Fibroblast of mammary gland (primary cell): ENCODE measurements at regions not wholly inside any gene's neighbourhood (a gene's known extent, or its start where the extent isn't known, plus 50 kb on each side); places are given as distances from the start of the nearest gene placed in this dataset.

Experiments used
- DNase-seq: peaks from one replicate; pipeline ENCODE4 v3.0.0-alpha.2; 2010; ENCODE audit warnings: low read depth
- H3K4me3 ChIP-seq: 2 replicates; pipeline ENCODE4 v1.5.1; 2011; ENCODE audit warnings: low read depth, mild to moderate bottlenecking, low read length, moderate library complexity; ENCODE audit not compliant: control insufficient read depth
- TF ChIP-seq, protein P1 (sequence below): conservative IDR thresholded peaks from 2 replicates; pipeline ENCODE4 v1.5.1; 2011; ENCODE audit warnings: low read depth, low read length, inconsistent platforms; ENCODE audit not compliant: control insufficient read depth, insufficient read depth

DNA sequence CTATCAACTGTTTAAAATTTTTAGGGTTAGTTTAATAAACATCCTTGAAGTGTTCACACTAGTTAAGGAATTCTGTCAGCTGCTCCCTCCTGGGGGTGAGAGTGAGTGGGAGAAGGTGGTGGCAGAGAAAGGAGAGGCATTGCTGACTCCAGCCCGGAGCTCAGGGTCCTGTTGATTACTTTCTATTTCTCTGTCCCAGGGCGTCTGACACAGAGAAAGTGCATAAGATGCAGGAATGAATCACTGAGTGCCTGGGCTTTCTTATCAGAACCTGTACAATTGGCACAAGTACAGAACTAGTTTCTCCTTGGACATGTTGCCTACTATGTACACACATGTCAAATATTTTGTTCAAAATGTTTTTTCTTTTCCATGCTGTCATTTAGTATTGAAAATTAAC, 410.8 kb upstream of the COBL start:
- H3K4me3 ChIP-seq: no peak overlapping the region
- TF ChIP-seq, protein P1, sequence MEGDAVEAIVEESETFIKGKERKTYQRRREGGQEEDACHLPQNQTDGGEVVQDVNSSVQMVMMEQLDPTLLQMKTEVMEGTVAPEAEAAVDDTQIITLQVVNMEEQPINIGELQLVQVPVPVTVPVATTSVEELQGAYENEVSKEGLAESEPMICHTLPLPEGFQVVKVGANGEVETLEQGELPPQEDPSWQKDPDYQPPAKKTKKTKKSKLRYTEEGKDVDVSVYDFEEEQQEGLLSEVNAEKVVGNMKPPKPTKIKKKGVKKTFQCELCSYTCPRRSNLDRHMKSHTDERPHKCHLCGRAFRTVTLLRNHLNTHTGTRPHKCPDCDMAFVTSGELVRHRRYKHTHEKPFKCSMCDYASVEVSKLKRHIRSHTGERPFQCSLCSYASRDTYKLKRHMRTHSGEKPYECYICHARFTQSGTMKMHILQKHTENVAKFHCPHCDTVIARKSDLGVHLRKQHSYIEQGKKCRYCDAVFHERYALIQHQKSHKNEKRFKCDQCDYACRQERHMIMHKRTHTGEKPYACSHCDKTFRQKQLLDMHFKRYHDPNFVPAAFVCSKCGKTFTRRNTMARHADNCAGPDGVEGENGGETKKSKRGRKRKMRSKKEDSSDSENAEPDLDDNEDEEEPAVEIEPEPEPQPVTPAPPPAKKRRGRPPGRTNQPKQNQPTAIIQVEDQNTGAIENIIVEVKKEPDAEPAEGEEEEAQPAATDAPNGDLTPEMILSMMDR: no peak
- no peak for DNase-seq

DNA sequence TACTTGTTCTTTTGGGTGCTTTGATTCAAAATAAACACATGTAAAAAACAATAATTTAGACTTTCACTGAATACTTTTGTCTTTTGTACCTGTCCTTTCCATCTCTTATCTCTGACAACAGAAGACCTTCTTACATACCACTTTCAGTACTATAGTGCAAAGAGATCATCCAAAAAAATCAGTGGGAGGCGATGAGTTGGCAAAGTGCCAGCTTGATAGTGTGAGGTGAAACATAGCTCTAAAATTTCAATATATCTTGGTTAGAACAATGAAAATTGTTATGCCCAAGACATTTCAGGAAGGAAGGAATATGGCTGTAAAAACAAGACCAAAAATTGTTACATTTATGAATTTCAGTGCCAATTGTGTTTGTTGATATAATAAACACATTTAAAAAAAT, 390.2 kb upstream of the COBL start:
- TF ChIP-seq, protein P1: no peak
- DNase-seq: no peak
- no peak overlapping the region for H3K4me3 ChIP-seq

DNA sequence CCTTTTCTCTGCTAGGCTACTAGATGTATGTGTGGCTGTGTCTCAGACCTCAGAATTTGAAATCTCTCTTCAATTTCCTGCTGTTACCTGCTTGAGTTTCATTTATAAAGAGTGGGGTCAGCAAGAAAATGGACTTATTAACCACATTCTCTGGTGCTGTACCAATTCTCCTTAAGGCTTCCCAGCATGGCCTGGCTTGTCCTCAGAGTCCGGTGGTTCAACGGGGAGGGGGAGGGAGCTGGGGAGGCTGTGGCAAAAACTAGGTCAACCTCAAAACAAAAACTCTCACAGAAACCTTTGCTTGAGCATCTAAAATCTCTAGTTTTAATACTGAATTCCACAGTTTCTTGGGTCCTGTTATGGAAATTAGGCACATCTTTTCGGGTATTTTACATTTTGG, 389.1 kb upstream of the COBL start:
- no peak for DNase-seq
- TF ChIP-seq, protein P1: no peak
- no peak overlapping the region for H3K4me3 ChIP-seq

DNA sequence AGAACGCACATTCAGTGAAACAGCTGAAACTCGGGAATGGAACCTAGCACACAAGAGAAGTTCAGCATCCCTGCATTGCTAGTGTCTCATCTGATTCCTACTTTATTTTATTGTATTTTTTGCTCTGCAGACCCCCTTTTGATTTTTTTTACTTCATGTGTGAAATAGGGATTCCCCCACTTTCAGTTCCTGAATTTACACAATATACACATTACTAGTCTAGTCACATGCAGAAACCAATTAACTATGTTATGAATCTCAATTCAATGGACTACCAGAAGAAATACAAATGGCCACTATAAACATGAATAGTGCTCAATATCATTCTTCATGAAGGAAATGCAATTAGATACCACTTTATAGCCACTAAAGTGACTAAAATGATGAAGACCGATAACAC, 386.1 kb upstream of the COBL start:
- TF ChIP-seq, protein P1: no peak
- H3K4me3 ChIP-seq: no peak overlapping the region
- no peak for DNase-seq

DNA sequence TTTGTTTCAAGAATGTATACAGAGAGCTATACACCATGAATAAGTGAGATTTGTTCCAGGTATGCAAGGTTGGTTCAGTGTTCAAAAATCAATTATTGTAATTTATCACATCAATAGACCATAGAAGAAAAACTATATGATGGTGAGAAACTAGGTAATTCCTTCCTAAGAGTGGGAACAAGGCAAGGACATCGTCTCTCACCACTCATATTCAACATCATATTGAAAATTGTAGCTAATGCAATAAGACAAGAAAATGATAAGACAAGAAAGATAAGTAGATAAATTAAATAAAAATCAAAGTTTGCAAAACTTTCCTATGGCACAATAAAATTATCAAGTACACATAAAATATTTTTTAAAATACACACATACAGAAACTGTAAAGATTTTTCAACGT, 385.3 kb upstream of the COBL start:
- no peak overlapping the region for H3K4me3 ChIP-seq
- TF ChIP-seq, protein P1: no peak
- no peak for DNase-seq

DNA sequence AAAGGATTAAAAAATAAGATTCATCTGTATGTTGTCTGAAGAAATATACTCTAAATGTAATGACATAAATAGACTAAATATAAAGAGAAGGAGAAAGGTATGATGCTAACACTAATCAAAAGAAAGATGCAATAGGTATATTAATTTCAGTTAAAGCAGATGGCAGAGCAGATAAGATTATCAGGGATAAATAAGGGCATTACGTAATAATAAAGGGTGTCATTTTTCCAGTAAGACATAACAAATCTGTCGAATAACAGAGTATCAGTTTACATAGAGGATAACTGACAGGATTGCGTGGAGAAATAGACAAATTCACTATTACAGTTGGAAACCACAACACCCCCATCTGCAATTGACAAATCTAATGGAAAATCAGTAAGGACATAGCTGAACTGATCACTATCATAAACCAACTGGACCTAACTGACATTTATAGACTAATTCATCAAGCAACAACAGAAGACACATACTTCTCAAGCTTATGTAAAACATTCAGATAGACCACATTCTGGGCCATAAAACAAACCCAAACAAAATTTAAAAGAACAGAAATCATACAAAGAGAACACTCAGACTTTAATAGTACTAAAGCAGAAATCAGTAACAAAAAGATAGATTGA, 384.1 kb upstream of the COBL start:
- DNase-seq: no peak
- H3K4me3 ChIP-seq: no peak overlapping the region
- TF ChIP-seq, protein P1: no peak

DNA sequence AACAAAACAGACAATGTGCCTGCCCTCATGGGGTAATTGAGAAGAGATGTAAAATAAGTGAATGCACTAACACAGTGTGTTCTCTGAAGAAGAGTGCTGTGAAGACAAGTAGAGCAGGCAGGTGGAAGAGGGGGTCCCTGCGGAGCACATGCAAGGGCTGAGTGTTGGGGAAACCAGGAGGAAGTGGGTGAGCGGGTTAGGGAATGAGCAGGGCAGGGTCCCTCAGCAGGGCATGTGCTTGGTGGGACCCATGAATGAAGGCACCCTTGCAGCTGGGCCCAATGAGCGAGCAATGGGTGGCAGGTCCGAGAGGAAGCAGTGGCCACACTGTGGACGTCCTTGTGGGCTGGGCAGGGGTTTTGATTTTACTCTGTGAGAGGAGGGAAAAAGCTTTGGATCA, 376.6 kb upstream of the COBL start:
- DNase-seq: no peak
- H3K4me3 ChIP-seq: no peak overlapping the region
- TF ChIP-seq, protein P1: no peak
